ENCODE measurements at regions not wholly inside any gene's neighbourhood (a gene's known extent, or its start where the extent isn't known, plus 50 kb on each side); places are given as distances from the start of the nearest gene placed in this dataset.

DNA sequence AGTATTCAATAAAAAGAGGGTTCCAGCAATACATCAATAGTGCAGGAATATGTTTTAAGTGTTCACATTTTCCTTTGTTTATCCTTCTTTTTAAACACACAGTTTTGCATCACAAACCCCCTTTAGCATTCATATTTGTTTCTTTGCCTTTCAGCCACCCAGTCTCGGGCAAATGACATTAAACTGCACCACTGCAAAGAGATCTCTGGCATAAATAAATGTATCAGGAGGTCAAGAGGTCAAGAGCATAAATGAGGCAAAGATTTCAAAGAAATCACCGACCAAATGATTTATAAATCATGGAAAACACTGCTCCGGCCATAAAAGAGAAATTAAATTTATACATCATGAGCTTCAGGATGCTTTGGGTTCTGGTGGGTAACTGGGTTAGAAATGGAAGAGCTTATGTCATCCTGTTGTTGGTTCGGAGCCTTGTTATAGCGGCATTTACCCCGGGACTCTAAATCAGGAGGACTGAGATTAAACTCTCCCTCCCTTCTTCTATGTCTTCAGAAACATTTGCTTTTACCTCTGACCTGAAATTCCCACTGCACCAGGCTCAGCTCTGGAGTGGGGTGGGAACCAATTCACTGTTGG, 449.6 kb upstream of the CLINT1 start:
- DNase-seq (ENCODE audit: low read depth in 4 of 4, low spot score in 1 of 4): no peak

DNA sequence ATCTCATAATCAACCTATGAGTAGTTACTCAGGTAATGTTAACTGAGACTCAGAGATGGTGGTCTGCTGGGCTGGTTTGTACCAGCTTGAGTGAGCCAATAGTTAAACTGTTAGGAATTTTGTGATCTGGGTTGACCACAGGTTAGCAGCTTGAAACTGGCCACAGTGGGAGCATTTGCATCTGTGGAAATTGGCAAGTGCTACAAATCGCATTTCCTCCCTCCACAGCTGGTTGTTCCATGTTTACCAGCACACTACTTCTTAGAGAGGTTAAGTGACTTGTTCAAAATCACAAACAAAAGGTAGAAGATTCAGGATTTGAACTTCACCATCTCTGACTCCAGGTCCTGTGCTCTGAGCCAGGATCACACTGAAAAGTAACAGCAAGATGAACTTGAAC, 446.9 kb upstream of the CLINT1 start:
- no peak for DNase-seq (ENCODE audit: low read depth in 4 of 4, low spot score in 1 of 4)

DNA sequence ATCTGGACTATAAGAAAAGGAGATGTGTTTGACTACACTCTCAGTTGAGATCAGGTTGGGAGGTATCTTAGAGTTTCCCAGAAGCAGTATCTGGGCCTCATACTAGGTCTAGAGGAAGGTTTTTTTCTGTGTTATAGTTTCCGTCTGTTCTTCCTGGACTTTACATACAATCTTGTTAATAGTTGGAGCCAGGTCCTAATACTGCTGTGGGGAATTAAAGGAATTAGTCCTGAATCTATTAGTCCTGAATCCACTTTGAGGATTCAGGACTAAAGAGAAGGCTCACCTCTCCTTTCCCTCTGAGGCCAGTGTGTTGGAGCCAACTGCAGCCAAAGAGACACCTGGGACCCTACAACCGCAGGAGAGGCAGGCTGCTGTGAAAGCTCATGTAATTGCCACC, 445.7 kb upstream of the CLINT1 start:
- no peak for DNase-seq (ENCODE audit: low read depth in 4 of 4, low spot score in 1 of 4)

DNA sequence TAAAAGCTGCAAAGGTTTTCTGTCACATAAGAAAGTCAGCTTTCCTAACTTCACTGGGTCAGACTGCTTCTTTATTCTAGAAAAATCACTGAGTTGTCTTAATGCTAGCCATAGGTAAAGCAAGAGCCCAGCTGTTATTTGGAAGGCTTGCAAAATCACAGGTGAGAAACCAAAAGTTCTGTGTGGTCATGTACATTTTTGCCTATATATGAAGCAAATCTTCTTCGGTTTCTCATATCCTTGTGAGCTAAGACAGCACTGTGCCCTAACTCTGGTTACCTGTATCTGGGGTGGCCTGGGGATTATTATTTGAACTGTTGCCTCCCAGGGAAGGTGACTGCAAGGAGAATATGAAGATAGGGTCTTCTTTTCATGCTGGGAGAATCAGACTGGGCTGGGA, 444.9 kb upstream of the CLINT1 start:
- DNase-seq (ENCODE audit: low read depth in 4 of 4, low spot score in 1 of 4): no peak

DNA sequence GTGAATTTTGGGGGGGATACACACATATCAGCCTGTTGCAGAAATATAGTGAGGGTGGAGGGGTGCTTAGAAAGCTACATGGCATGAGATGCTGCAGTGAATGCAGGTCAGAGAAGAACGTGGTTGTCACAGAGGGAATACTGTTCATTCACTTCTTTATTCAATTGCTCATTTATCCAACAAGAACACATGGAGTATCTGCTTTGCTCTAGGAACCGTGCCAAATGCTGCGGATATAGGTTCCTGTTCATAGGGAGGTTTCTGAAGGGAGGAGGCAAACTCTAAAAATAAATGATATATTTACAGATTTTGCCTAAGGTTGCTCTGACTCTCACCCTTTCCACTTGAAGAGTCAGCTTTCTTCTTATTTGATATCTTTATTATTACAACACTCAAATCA, 444.3 kb upstream of the CLINT1 start:
- no peak for DNase-seq (ENCODE audit: low read depth in 4 of 4, low spot score in 1 of 4)

DNA sequence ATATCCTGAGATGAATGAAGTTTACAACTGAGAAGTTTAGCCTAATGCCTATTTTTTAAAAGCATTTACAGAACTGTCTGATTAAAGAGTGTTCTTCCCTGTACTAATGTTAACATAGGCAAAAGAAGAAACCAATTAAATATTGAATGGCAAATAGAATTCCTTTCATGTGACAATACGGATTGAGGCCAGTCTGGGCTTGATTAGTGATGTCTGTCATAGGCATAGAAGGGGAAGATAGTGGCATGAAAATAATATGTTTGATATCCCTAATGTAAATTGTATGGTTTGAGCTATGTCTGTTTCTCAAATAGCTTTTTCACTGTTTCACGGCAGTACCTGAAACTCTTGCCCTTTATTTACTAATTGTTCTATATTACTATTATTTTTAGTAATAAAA, 443.1 kb upstream of the CLINT1 start:
- DNase-seq (ENCODE audit: low read depth in 4 of 4, low spot score in 1 of 4): no peak

DNA sequence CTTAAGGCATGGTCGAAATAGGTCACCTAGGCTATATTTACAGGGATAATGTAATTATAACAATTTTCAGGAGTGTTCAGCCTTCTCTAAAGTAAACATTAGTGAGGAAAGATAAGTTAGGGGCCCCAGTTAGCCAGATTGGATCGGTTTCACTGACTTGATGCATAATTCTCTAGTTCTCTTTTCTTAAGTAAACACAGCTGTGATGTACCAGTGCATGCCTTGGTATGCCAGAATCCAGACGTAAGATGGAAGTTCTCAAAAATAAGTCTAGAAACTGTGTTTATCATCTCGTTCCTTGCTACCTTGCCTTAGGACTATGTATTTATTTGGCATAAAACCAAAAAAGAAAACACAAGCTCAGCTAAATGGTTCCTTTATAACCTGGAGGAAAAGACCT, 442.2 kb upstream of the CLINT1 start:
- no peak for DNase-seq (ENCODE audit: low read depth in 4 of 4, low spot score in 1 of 4)

DNA sequence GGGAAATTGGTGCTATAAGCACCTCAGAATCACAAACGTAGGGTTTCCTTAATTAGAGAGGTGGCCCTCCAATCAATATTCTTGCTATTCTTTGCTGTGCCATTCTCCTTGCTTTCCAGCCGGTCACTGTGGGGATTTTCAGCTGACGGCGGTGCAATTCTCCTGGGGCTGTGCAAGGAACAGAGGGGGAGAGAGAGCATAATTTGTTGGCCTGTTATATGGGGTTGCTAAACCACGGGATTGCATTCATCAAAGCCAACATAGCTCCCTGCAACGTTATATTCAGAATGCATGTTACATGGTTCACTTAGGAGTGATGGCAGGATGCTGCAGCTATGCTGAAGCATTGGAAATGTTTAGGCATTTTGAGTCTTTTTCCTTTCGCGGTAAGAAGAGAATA, 441.3 kb upstream of the CLINT1 start:
- DNase-seq (ENCODE audit: low read depth in 4 of 4, low spot score in 1 of 4): no peak

DNA sequence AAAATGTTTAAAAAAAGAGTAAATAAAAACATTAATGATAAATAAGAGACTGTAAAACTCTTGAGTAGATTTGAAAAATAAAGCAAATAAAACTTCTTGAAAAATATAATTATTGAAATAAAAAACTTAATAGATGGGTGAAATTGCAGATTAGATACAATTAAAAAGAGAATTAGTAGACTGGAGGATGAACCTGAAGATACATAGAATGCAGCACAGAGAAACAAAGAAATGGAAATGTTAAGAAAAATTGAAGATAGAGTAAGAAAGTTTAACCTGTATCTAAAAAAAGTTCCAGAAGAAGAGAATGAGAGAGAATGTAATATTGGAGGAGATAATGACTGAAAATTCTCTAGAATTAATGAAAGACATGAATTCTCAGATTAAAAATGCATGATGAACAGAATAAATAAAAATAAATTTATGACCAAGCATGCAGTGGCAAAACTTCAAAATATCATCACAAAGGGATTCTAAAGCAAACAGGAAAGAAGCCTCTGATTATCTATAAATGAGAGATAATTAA, 438.1 kb upstream of the CLINT1 start:
- DNase-seq (ENCODE audit: low read depth in 4 of 4, low spot score in 1 of 4): no peak

DNA sequence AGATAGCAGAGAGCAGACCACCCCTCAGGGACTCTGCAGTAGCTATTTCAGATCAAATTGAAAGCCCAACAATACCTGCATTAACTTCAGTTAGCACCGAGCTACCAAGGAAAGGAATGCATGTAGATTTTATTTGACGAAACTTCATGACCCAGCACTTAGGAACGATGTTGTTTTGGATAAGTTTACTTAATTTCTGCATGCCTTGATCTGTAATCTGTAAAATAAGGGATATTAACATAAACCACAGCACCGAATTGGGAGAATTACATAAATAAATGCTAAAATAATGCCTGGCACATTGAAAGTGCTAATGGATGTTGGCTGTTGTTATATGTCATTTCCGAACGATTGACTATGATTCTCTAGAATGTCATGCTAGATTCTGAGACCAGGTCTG, 435.8 kb upstream of the CLINT1 start:
- DNase-seq (ENCODE audit: low read depth in 4 of 4, low spot score in 1 of 4): no peak

DNA sequence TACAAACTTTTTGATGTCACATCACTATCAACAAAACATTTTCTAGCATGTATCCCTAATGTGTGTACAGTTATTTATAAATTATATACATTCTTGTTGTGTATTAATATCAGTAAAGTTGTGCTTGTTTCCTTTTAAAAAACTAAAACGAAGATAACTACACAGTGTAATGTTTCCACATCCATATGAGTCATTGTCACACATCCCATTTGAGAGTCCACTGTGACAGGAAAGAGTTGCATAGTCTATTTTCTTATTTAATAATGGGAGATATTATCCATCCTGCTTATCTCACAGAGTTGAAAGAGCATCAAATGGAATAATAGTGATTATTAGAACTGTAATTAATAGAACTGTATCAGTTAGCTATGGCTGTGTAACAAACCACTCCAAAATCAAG, 434.0 kb upstream of the CLINT1 start:
- no peak for DNase-seq (ENCODE audit: low read depth in 4 of 4, low spot score in 1 of 4)

DNA sequence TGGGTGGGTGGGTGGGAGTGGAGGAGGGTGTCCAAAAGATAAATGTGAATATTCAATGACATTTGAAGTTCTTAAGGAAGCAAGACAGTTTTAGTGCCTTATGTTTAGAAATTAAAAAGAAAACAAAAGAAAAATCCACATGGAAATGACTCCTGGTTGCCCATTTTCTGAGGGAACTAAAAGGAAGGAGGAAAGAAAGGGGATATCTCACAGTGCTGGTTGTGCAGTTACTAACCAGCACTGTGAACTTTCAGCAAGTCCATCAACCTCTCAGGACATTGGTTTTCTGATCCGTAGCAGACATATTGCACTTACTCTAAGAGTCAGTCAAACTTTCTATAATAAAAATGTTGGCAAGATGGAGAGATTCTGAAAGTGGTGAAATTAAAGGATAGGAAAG, 431.0 kb upstream of the CLINT1 start:
- no peak for DNase-seq (ENCODE audit: low read depth in 4 of 4, low spot score in 1 of 4)

DNA sequence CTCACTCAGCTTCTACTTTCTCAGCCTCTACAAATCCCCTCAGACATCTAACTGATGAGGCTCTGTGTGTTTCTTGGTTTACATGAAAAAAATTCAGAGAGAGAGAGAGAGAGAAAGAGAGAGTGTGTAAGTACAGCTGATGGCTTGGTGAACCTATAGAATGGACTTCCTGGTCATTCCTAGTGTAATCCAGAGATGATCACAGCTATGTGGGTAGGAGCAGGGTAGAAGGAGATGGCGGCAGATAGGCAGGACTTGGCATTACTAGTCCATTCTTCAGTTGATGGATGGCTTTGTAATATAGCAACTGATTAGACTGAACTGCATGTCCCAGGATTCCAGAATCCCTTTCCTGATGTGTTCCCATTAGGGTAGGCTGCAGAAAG, 429.3 kb upstream of the CLINT1 start:
- no peak for DNase-seq (ENCODE audit: low read depth in 4 of 4, low spot score in 1 of 4)

DNA sequence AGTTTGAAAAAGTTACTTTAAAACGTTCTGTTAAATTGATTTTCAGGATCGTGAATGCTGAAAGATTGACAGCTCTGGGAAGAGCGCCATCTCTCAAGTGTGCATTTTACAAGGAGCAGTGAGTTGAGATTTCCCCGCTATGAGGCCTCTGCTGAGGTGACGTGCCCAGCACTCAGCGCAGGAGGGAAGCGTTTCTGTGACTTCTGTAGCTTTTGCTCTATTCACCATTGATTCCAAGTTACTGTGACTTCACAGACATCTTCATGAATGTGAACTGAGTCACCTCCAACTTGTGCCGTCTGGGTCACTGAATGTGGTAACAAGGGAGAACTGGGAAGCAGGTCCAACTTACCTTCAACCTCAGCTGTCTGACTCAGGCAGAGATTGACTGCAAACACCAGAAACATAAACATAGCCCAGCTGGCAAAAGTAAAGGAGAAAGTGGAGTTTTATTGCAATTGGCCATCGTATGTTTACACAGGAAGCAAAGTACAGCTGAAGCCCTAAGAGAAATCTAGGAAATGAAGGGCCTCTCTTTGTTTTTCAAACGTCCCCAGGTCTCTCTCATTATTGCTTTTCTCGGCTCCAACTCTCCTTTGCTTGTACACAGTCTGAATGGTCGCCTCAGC, 428.8 kb upstream of the CLINT1 start:
- no peak for DNase-seq (ENCODE audit: low read depth in 4 of 4, low spot score in 1 of 4)

DNA sequence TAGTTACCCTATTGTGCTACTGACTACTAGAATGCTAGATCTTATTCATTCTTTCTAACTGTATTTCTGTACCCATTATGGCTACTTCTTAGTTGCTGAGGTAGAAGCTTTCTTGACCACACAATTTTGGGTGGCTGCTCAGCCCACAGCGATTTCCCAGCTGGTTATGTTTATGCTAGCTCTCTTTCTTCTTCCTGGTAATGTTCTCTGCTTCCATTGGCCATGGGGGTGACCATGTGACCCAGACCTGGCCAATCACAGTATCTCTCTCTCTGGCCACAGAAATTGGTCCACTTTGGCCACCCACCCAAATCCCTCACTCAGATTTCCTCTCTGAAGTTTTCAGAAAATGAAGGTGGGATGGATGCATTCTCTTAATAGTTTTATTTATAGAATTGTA, 427.9 kb upstream of the CLINT1 start:
- no peak for DNase-seq (ENCODE audit: low read depth in 4 of 4, low spot score in 1 of 4)

DNA sequence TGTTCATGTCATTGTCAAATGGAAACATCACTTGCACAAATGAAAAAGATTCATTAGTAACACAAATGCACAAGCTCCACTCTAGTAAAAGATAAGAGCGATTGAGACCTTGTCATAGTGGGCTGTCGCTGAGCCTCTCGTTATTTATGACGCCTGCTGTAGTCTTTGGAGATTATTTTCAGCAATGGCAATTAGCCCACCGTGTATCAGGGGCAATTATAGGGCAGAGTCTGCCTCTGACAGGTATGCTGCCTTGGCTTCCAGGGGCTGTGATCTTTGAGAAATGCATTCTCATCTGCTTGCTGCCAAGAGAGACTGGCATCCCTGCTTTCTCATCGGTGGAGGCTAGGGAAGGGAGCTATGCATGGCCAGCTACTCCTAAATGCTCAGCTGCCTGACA, 426.8 kb upstream of the CLINT1 start:
- no peak for DNase-seq (ENCODE audit: low read depth in 4 of 4, low spot score in 1 of 4)

DNA sequence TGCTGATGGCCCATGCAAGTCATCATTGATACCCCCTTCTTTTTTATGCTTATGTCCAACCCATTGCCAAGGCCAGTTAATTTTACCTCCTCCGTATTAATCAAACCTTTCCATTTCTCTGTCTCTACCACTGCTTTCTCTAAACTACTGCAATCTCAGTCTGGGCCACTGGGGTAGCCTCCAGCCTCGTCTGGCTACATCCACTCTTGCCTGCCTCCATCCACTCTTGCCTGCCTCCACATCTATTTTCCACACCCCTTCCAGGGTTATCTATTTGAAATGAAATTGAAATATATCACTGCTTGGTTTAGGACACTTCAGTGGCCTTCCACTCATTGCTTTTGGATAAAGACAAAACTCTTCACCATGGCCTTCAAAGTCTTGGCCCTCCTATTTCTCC, 425.3 kb upstream of the CLINT1 start:
- DNase-seq (ENCODE audit: low read depth in 4 of 4, low spot score in 1 of 4): no peak

DNA sequence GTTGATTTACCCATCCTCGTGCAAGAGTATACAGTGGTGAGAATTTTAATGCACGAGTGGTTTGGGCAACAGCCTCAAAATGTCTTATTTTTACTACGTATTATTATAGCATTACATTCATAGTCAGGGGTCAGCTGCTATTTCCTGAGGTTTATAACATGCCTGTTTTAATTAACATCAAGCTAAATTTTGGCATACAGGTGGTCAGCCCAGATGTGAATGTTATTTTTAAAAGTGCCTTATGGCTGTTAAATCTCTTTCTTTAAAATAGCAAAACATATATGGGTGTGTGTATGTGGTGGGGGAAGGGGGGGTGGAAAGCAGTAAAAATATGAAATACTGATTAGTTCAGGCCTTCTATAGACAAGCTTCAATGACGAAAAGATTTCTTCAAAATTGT, 424.5 kb upstream of the CLINT1 start:
- DNase-seq (ENCODE audit: low read depth in 4 of 4, low spot score in 1 of 4): no peak

DNA sequence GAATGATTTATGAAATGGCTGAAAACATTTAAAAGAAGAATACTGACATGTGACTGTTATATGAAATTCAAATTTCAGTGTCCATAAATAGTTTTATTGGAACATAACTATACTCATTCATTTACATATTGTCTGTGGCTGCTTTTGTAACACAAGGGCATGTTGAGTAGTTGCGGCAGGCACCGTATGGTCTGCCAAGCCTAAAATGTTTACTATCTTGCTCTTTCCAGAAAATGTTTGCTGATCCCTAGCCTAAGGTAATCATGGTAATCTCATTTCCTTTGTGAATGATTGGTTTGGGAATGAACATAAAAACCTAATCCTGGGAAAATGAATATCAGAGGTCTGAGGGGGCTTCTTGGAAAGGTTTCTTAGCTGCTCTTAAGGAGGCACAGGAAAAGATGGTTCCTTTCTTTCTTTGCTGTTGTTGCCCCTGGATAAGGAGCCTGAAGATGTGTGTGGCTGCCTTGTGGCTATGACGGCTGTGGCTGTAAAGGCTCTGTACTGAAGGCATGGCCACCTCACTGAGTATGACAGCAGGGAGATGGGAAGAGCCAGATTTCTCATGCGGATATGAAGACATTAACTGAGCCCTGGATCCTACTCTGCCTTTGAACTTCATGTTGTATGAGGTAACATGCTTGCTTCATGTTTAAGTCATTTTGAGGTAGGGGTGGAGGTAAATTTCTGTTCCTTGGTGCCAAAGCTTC, 419.4 kb upstream of the CLINT1 start:
- no peak for DNase-seq (ENCODE audit: low read depth in 4 of 4, low spot score in 1 of 4)

DNA sequence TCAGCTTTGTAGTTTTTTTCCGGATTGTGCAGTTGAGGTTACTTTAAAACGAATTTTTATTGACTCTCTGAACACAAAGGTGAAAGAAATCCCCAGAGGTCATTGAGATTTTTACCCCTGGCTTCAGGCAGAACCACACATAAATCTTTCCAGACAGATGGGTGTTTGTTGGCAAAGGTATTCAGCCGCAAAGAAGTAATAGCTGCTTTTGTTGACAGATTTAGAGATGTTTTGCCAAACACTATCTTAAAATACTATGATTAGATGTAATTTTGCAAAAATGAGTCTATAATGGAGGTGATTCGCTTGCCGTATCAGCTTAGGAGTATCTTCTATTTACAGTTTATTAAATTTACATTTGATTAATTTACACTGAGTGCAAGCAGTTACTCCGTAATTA, 418.3 kb upstream of the CLINT1 start:
- no peak for DNase-seq (ENCODE audit: low read depth in 4 of 4, low spot score in 1 of 4)

DNA sequence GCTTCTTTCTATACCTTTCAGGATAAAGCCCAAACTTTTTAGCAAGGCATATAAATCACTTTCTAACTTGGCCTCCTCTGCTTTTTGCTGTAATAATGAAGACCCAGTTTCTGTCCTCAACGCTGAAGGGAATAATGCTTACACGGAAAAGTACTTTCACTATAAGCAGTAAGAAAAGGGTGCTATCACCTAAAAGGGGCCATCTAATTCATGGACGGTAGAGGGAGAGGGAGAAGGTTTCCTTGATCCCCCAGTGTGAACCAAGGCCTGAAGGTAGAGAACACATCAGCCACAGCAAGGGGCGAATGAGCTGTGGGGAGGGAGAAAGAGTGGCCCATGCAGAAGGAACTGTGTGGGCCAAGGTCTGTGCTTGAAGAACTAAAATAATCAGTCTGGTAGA, 417.7 kb upstream of the CLINT1 start:
- DNase-seq (ENCODE audit: low read depth in 4 of 4, low spot score in 1 of 4): no peak

DNA sequence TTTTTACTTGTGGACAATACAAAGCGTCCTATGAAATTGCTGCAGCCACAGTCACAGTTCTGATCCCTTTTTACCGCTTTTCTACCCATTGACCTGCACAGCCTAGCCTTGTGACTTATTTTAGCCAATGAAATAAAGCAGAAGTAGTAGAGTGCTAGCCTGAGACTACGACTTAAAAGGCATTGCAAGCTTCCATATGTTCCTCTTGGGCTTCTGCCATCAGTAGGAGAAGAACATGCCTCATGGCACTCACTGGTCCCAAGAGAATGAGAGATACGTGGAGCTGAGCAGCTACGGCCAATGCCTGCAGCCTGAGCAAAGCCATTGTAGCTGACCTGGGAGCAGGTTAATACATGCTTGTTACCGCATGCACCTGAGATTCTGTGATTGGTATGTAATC, 416.6 kb upstream of the CLINT1 start:
- no peak for DNase-seq (ENCODE audit: low read depth in 4 of 4, low spot score in 1 of 4)

DNA sequence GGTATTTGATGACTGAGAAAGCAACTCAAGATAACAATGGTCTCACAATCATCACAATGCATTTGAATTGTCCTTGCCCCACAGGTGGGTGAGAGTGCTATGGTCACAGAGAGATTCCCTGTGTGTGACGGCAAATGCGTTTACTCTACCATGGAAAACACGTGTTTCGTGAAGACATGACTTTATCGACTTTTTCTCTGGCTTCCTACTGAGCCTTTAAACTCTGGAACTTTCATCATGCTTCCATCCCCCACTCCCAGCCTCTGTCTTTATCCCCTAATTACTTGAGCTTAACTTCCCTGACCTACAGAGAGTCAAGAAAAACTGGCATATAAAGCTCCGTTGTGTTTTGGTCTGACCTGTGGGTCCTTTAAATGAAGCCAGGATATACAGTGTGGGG, 414.1 kb upstream of the CLINT1 start:
- no peak for DNase-seq (ENCODE audit: low read depth in 4 of 4, low spot score in 1 of 4)

Measured in stimulated activated CD4-positive, alpha-beta T cell treated with anti-CD3 and anti-CD28 coated beads, Interleukin-1b, Interleukin-23, amount 100 ng/mL, for 24 hours (primary cell).